ENCODE measurements at regions not wholly inside any gene's neighbourhood (a gene's known extent, or its start where the extent isn't known, plus 50 kb on each side); places are given as distances from the start of the nearest gene placed in this dataset.

GRCh38 chr2:136245211-136245610 is 127.3 kb upstream of the CXCR4 start:
- no peak for DNase-seq (ENCODE audit: low read depth in 1 of 2, low spot score in 1 of 2)

GRCh38 chr2:136244536-136244885 is 126.6 kb upstream of the CXCR4 start:
- DNase-seq (ENCODE audit: low read depth in 1 of 2, low spot score in 1 of 2) = no peak

- no peak for DNase-seq (ENCODE audit: low read depth in 1 of 2, low spot score in 1 of 2)
Observed at GRCh38 chr2:136243638-136244535, 125.9 kb upstream of the CXCR4 start.

GRCh38 chr2:136242687-136243277 is 124.8 kb upstream of the CXCR4 start:
- peak; percentile 9 to 24 for DNase-seq (ENCODE audit: low read depth in 1 of 2, low spot score in 1 of 2)

- DNase-seq (ENCODE audit: low read depth in 1 of 2, low spot score in 1 of 2) = no peak
Observed at GRCh38 chr2:136242100-136242499, 124.2 kb upstream of the CXCR4 start.

- DNase-seq (ENCODE audit: low read depth in 1 of 2, low spot score in 1 of 2) = no peak
Observed at GRCh38 chr2:136239079-136239685, 121.2 kb upstream of the CXCR4 start.

GRCh38 chr2:136238286-136239078 is 120.5 kb upstream of the CXCR4 start:
- DNase-seq (ENCODE audit: low read depth in 1 of 2, low spot score in 1 of 2) = peak; percentile 15 to 26

GRCh38 chr2:136236019-136236418 is 118.1 kb upstream of the CXCR4 start:
- no peak for DNase-seq (ENCODE audit: low read depth in 1 of 2, low spot score in 1 of 2)

GRCh38 chr2:136235546-136235945 is 117.6 kb upstream of the CXCR4 start:
- no peak for DNase-seq (ENCODE audit: low read depth in 1 of 2, low spot score in 1 of 2)

- DNase-seq (ENCODE audit: low read depth in 1 of 2, low spot score in 1 of 2) = no peak
Observed at GRCh38 chr2:136234261-136234660, 116.3 kb upstream of the CXCR4 start.

- DNase-seq (ENCODE audit: low read depth in 1 of 2, low spot score in 1 of 2) = no peak
Observed at GRCh38 chr2:136233298-136233697, 115.3 kb upstream of the CXCR4 start.

GRCh38 chr2:136232456-136233172 is 114.7 kb upstream of the CXCR4 start:
- no peak for DNase-seq (ENCODE audit: low read depth in 1 of 2, low spot score in 1 of 2)

- DNase-seq (ENCODE audit: low read depth in 1 of 2, low spot score in 1 of 2) = no peak
Observed at GRCh38 chr2:136230464-136230863, 112.5 kb upstream of the CXCR4 start.

- DNase-seq (ENCODE audit: low read depth in 1 of 2, low spot score in 1 of 2) = no peak
Observed at GRCh38 chr2:136226903-136227302, 109.0 kb upstream of the CXCR4 start.

GRCh38 chr2:136225950-136226835 is 108.2 kb upstream of the CXCR4 start:
- no peak for DNase-seq (ENCODE audit: low read depth in 1 of 2, low spot score in 1 of 2)

- DNase-seq (ENCODE audit: low read depth in 1 of 2, low spot score in 1 of 2) = no peak
Observed at GRCh38 chr2:136223274-136223673, 105.3 kb upstream of the CXCR4 start.

GRCh38 chr2:136222862-136223261 is 104.9 kb upstream of the CXCR4 start:
- no peak for DNase-seq (ENCODE audit: low read depth in 1 of 2, low spot score in 1 of 2)

GRCh38 chr2:136221026-136221425 is 103.1 kb upstream of the CXCR4 start:
- DNase-seq (ENCODE audit: low read depth in 1 of 2, low spot score in 1 of 2) = no peak

GRCh38 chr2:136219963-136220362 is 102.0 kb upstream of the CXCR4 start:
- no peak for DNase-seq (ENCODE audit: low read depth in 1 of 2, low spot score in 1 of 2)

GRCh38 chr2:136219341-136219740 is 101.4 kb upstream of the CXCR4 start:
- DNase-seq (ENCODE audit: low read depth in 1 of 2, low spot score in 1 of 2) = no peak

Measured in activated T-helper 1 cell treated with anti-CD3 and anti-CD28 coated beads, Interleukin-2, amount 50 U/mL, for 16 hours (primary cell).